SIG-M5 (cell line): ENCODE measurements at regions not wholly inside any gene's neighbourhood (a gene's known extent, or its start where the extent isn't known, plus 50 kb on each side); places are given as distances from the start of the nearest gene placed in this dataset.
A peak's percentile ranks its signal among the peaks of the same experiment; 100 is the strongest.
"Not testable (repeated sequence)": the region's sequence is repeated elsewhere in the genome, so short reads cannot be mapped to it uniquely, and the experiment has no call there.

Experiments used
- DNase-seq: peaks from one replicate; lab custom pipeline; 2025; lab: John Stamatoyannopoulos, UW

- peak; percentile 35 for DNase-seq
Measured at GRCh38 chr3:171980578-171981270, 58.7 kb upstream of the FNDC3B start.

GRCh38 chr3:171981271-171981605 lies 58.1 kb upstream of the FNDC3B start:
- DNase-seq, result no peak

- DNase-seq, result no peak
Measured at GRCh38 chr3:171982828-171983227, 56.5 kb upstream of the FNDC3B start.

- not testable (repeated sequence) for DNase-seq
Measured at GRCh38 chr3:171983685-171984084, 55.7 kb upstream of the FNDC3B start.

- DNase-seq, result peak; percentile 90
Measured at GRCh38 chr3:171984883-171985282, 54.5 kb upstream of the FNDC3B start.

- peak; percentile 84 for DNase-seq
Measured at GRCh38 chr3:171986176-171986575, 53.2 kb upstream of the FNDC3B start.

GRCh38 chr3:171986757-171987518 lies 52.4 kb upstream of the FNDC3B start:
- no peak for DNase-seq
